ENCODE measurements at regions not wholly inside any gene's neighbourhood (a gene's known extent, or its start where the extent isn't known, plus 50 kb on each side); places are given as distances from the start of the nearest gene placed in this dataset.

DNA sequence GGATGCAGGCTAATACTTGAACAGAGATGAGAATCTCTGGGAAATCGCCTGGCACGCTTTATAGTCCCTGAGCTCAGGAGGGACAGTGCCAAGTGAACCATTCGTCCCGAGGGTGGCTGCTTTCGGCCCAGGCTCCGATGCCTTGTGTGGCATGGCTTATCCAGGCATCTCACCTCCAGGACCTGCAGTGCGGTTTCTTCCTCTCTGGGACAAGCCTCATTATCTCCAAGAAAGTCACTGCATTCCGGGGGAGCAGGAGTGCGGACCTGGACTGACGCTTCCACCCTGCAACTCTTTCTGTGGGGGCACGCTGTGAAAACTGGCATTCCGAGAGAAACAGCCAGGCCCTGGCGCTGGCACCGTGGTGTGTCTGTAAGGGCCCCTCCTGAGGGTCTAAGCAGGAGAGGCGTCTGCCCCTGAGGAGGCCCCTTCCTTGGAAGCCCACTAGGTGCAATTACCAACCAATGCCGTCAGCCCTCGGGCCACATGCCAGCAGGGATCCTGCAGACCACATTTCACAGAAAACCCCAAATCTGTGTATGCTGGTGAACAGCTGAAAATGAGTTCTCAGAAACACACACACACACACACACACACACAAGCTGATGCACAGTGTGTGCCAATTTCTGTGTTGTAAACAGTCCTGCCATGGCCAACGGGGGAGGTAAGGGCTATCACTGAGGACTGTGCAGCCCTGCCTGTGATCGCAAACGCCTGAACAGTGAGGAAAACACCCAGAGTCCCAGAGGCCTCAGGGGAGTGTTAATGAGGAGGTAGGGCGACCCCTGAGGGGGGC is 351.9 kb upstream of the SALL3 start:
- DNase-seq (ENCODE audit: low spot score in 2 of 2): no peak
- no peak overlapping the region for H3K4me3 ChIP-seq
- no peak for TF ChIP-seq POLR2A (IDR thresholded peaks at IDR 0.05)
- TF ChIP-seq, protein P1, sequence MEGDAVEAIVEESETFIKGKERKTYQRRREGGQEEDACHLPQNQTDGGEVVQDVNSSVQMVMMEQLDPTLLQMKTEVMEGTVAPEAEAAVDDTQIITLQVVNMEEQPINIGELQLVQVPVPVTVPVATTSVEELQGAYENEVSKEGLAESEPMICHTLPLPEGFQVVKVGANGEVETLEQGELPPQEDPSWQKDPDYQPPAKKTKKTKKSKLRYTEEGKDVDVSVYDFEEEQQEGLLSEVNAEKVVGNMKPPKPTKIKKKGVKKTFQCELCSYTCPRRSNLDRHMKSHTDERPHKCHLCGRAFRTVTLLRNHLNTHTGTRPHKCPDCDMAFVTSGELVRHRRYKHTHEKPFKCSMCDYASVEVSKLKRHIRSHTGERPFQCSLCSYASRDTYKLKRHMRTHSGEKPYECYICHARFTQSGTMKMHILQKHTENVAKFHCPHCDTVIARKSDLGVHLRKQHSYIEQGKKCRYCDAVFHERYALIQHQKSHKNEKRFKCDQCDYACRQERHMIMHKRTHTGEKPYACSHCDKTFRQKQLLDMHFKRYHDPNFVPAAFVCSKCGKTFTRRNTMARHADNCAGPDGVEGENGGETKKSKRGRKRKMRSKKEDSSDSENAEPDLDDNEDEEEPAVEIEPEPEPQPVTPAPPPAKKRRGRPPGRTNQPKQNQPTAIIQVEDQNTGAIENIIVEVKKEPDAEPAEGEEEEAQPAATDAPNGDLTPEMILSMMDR (IDR thresholded peaks at IDR 0.05): no peak
- TF ChIP-seq POLR2AphosphoS5 (IDR thresholded peaks at IDR 0.05): no peak
- peaks cover 0 to 38% of the 10 kb centered on the region in 2 donors for H3K27me3 ChIP-seq
- intact Hi-C loops (cut with DNase I; ENCODE audit: low total_unique reads): no loop called here
- H3K4me1 ChIP-seq: no peaks in the 10 kb centered on the region
- no peaks in the 10 kb centered on the region for H3K36me3 ChIP-seq
- no peak overlapping the region for H3K27ac ChIP-seq
- peaks cover 0 to 11% of the 10 kb centered on the region in 2 donors for H3K9me3 ChIP-seq

GRCh38 chr18:78629426-78629825 is 350.2 kb upstream of the SALL3 start:
- Histone ChIP-seq H3K27ac (no peak overlapping the region), H3K27me3 (peaks cover 0 to 27% of the 10 kb centered on the region in 2 donors), H3K4me3 (no peak overlapping the region), H3K9me3 (peaks cover 0 to 11% of the 10 kb centered on the region in 2 donors), H3K36me3 (no peaks in the 10 kb centered on the region), H3K4me1 (no peaks in the 10 kb centered on the region)
- intact Hi-C loops (cut with DNase I; ENCODE audit: low total_unique reads): no loop called here
- no peak for DNase-seq (ENCODE audit: low spot score in 2 of 2)
- TF ChIP-seq POLR2A (IDR thresholded peaks at IDR 0.05) (no peak), POLR2AphosphoS5 (IDR thresholded peaks at IDR 0.05) (no peak)
- TF ChIP-seq, protein P1 (IDR thresholded peaks at IDR 0.05): no peak

- intact Hi-C loops (cut with DNase I; ENCODE audit: low total_unique reads): no loop called here
- TF ChIP-seq, protein P1 (IDR thresholded peaks at IDR 0.05): no peak
- TF ChIP-seq POLR2AphosphoS5 (IDR thresholded peaks at IDR 0.05): no peak
- TF ChIP-seq POLR2A (IDR thresholded peaks at IDR 0.05): no peak
- Histone ChIP-seq H3K9me3 (peaks cover 3 to 11% of the 10 kb centered on the region in 2 donors), H3K4me1 (no peaks in the 10 kb centered on the region), H3K27me3 (peaks cover 0 to 22% of the 10 kb centered on the region in 2 donors), H3K27ac (no peak overlapping the region), H3K4me3 (no peak overlapping the region), H3K36me3 (no peaks in the 10 kb centered on the region)
- no peak for DNase-seq (ENCODE audit: low spot score in 2 of 2)
Measured at GRCh38 chr18:78630356-78630755, 349.3 kb upstream of the SALL3 start.

- peaks cover 0 to 18% of the 10 kb centered on the region in 2 donors for H3K27me3 ChIP-seq
- DNase-seq (ENCODE audit: low spot score in 2 of 2): no peak
- intact Hi-C loops (cut with DNase I; ENCODE audit: low total_unique reads): no loop called here
- no peak for TF ChIP-seq POLR2A (IDR thresholded peaks at IDR 0.05)
- TF ChIP-seq POLR2AphosphoS5 (IDR thresholded peaks at IDR 0.05): no peak
- TF ChIP-seq, protein P1 (IDR thresholded peaks at IDR 0.05): no peak
- no peak overlapping the region for H3K27ac ChIP-seq
- no peaks in the 10 kb centered on the region for H3K4me1 ChIP-seq
- peaks cover 3 to 11% of the 10 kb centered on the region in 2 donors for H3K9me3 ChIP-seq
- no peak overlapping the region for H3K4me3 ChIP-seq
- no peaks in the 10 kb centered on the region for H3K36me3 ChIP-seq
Measured at GRCh38 chr18:78630981-78631510, 348.6 kb upstream of the SALL3 start.

DNA sequence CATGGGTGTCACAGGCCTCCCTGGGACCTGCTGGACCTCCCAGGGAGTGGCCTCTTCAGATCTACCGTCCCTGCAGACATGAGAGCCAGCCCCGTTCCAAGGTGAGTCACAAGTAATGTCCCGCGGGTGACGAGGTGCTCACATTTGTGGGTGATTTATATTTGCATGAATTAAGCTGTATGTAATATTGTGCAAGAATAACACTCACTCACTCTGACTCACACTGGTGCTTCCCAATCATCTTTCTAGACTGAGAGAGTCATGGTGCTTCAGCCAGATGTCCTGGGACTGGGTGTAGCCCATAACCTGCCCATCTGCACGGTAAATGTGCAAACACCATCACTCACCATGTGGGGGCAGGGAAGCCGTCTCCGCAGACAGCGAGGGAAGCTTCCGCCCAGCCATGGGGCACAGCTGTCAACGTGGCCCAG is 347.5 kb upstream of the SALL3 start:
- intact Hi-C loops (cut with DNase I; ENCODE audit: low total_unique reads): no loop called here
- TF ChIP-seq POLR2AphosphoS5 (IDR thresholded peaks at IDR 0.05): no peak
- TF ChIP-seq POLR2A (IDR thresholded peaks at IDR 0.05): no peak
- TF ChIP-seq, protein P1 (IDR thresholded peaks at IDR 0.05): no peak
- no peak for DNase-seq (ENCODE audit: low spot score in 2 of 2)

More for the DNA sequence above, 347.5 kb upstream of the SALL3 start:
- Histone ChIP-seq H3K4me3 (no peak overlapping the region), H3K27me3 (peaks cover 0 to 10% of the 10 kb centered on the region in 2 donors), H3K27ac (no peak overlapping the region), H3K36me3 (no peaks in the 10 kb centered on the region), H3K9me3 (peaks cover 3 to 11% of the 10 kb centered on the region in 2 donors), H3K4me1 (no peaks in the 10 kb centered on the region)
